ENCODE measurements at regions not wholly inside any gene's neighbourhood (a gene's known extent, or its start where the extent isn't known, plus 50 kb on each side); places are given as distances from the start of the nearest gene placed in this dataset.

GRCh38 chr9:80707120-80707519 is 982.2 kb downstream of the TLE1 start:
- Histone ChIP-seq H2AFZ (ENCODE audit: low read length) (no peak overlapping the region), H3K4me2 (ENCODE audit: low read depth, low read length, poor library complexity, severe bottlenecking) (no peak overlapping the region), H3K79me2 (ENCODE audit: low read length) (no peaks in the 10 kb centered on the region), H3K27me3 (ENCODE audit: low read length) (no peaks in the 10 kb centered on the region), H3K4me1 (ENCODE audit: low read length) (no peaks in the 10 kb centered on the region), H3K9me2 (replicated peaks; ENCODE audit: insufficient read depth, low read length) (no peaks in the 10 kb centered on the region), H3K27ac (ENCODE audit: low read length) (no peak overlapping the region), H3K36me3 (ENCODE audit: insufficient read depth, low read length) (no peaks in the 10 kb centered on the region), H3K4me3 (ENCODE audit: low read length) (no peak overlapping the region), H4K20me1 (ENCODE audit: insufficient read depth, low read depth, low read length) (no peaks in the 10 kb centered on the region), H3K9ac (ENCODE audit: low read length) (no peak overlapping the region), H3K9me3 (ENCODE audit: low read length) (peaks cover 39% of the 10 kb centered on the region)
- DNase-seq: no peak

GRCh38 chr9:80701061-80701460 is 988.3 kb downstream of the TLE1 start:
- H3K9ac ChIP-seq (ENCODE audit: low read length): no peak overlapping the region
- H3K79me2 ChIP-seq (ENCODE audit: low read length): no peaks in the 10 kb centered on the region
- H3K27ac ChIP-seq (ENCODE audit: low read length): no peak overlapping the region
- no peaks in the 10 kb centered on the region for H4K20me1 ChIP-seq (ENCODE audit: insufficient read depth, low read depth, low read length)
- no peak overlapping the region for H2AFZ ChIP-seq (ENCODE audit: low read length)
- H3K4me2 ChIP-seq (ENCODE audit: low read depth, low read length, poor library complexity, severe bottlenecking): no peak overlapping the region
- H3K36me3 ChIP-seq (ENCODE audit: insufficient read depth, low read length): no peaks in the 10 kb centered on the region
- no peak overlapping the region for H3K4me3 ChIP-seq (ENCODE audit: low read length)
- H3K27me3 ChIP-seq (ENCODE audit: low read length): no peaks in the 10 kb centered on the region
- no peaks in the 10 kb centered on the region for H3K9me2 ChIP-seq (replicated peaks; ENCODE audit: insufficient read depth, low read length)
- peaks cover 51% of the 10 kb centered on the region for H3K9me3 ChIP-seq (ENCODE audit: low read length)
- H3K4me1 ChIP-seq (ENCODE audit: low read length): no peaks in the 10 kb centered on the region
- DNase-seq: no peak

- Histone ChIP-seq H3K27me3 (ENCODE audit: low read length) (no peaks in the 10 kb centered on the region), H2AFZ (ENCODE audit: low read length) (no peak overlapping the region), H3K4me3 (ENCODE audit: low read length) (no peak overlapping the region), H3K79me2 (ENCODE audit: low read length) (no peaks in the 10 kb centered on the region), H4K20me1 (ENCODE audit: insufficient read depth, low read depth, low read length) (no peaks in the 10 kb centered on the region), H3K27ac (ENCODE audit: low read length) (no peak overlapping the region), H3K9me3 (ENCODE audit: low read length) (peaks cover 49% of the 10 kb centered on the region), H3K9me2 (replicated peaks; ENCODE audit: insufficient read depth, low read length) (no peaks in the 10 kb centered on the region), H3K4me1 (ENCODE audit: low read length) (no peaks in the 10 kb centered on the region), H3K4me2 (ENCODE audit: low read depth, low read length, poor library complexity, severe bottlenecking) (no peak overlapping the region), H3K9ac (ENCODE audit: low read length) (no peak overlapping the region), H3K36me3 (ENCODE audit: insufficient read depth, low read length) (no peaks in the 10 kb centered on the region)
- DNase-seq: no peak
Measured at GRCh38 chr9:80699511-80699998, 989.8 kb downstream of the TLE1 start.

GRCh38 chr9:80698725-80699410 is 990.5 kb downstream of the TLE1 start:
- Histone ChIP-seq H3K79me2 (ENCODE audit: low read length) (no peaks in the 10 kb centered on the region), H2AFZ (ENCODE audit: low read length) (no peak overlapping the region), H3K27me3 (ENCODE audit: low read length) (no peaks in the 10 kb centered on the region), H3K36me3 (ENCODE audit: insufficient read depth, low read length) (no peaks in the 10 kb centered on the region), H3K4me1 (ENCODE audit: low read length) (no peaks in the 10 kb centered on the region), H4K20me1 (ENCODE audit: insufficient read depth, low read depth, low read length) (no peaks in the 10 kb centered on the region), H3K27ac (ENCODE audit: low read length) (no peak overlapping the region), H3K9me2 (replicated peaks; ENCODE audit: insufficient read depth, low read length) (no peaks in the 10 kb centered on the region), H3K9ac (ENCODE audit: low read length) (no peak overlapping the region), H3K4me3 (ENCODE audit: low read length) (no peak overlapping the region), H3K4me2 (ENCODE audit: low read depth, low read length, poor library complexity, severe bottlenecking) (no peak overlapping the region), H3K9me3 (ENCODE audit: low read length) (peaks cover 48% of the 10 kb centered on the region)
- no peak for DNase-seq

- peaks cover 32% of the 10 kb centered on the region for H3K9me3 ChIP-seq (ENCODE audit: low read length)
- H3K4me3 ChIP-seq (ENCODE audit: low read length): no peak overlapping the region
- no peak for DNase-seq
- H3K36me3 ChIP-seq (ENCODE audit: insufficient read depth, low read length): no peaks in the 10 kb centered on the region
- H4K20me1 ChIP-seq (ENCODE audit: insufficient read depth, low read depth, low read length): no peaks in the 10 kb centered on the region
- no peaks in the 10 kb centered on the region for H3K4me1 ChIP-seq (ENCODE audit: low read length)
- H3K27me3 ChIP-seq (ENCODE audit: low read length): no peaks in the 10 kb centered on the region
- no peak overlapping the region for H3K4me2 ChIP-seq (ENCODE audit: low read depth, low read length, poor library complexity, severe bottlenecking)
- no peaks in the 10 kb centered on the region for H3K9me2 ChIP-seq (replicated peaks; ENCODE audit: insufficient read depth, low read length)
- no peak overlapping the region for H3K27ac ChIP-seq (ENCODE audit: low read length)
- H3K79me2 ChIP-seq (ENCODE audit: low read length): no peaks in the 10 kb centered on the region
- no peak overlapping the region for H2AFZ ChIP-seq (ENCODE audit: low read length)
- H3K9ac ChIP-seq (ENCODE audit: low read length): no peak overlapping the region
Measured at GRCh38 chr9:80692751-80693150, 996.6 kb downstream of the TLE1 start.

- H3K27me3 ChIP-seq (ENCODE audit: low read length): no peaks in the 10 kb centered on the region
- no peak overlapping the region for H3K27ac ChIP-seq (ENCODE audit: low read length)
- no peaks in the 10 kb centered on the region for H3K4me1 ChIP-seq (ENCODE audit: low read length)
- no peak overlapping the region for H3K4me3 ChIP-seq (ENCODE audit: low read length)
- H3K9ac ChIP-seq (ENCODE audit: low read length): no peak overlapping the region
- no peaks in the 10 kb centered on the region for H3K36me3 ChIP-seq (ENCODE audit: insufficient read depth, low read length)
- DNase-seq: no peak
- no peak overlapping the region for H2AFZ ChIP-seq (ENCODE audit: low read length)
- H4K20me1 ChIP-seq (ENCODE audit: insufficient read depth, low read depth, low read length): no peaks in the 10 kb centered on the region
- H3K9me2 ChIP-seq (replicated peaks; ENCODE audit: insufficient read depth, low read length): no peaks in the 10 kb centered on the region
- peaks cover 29% of the 10 kb centered on the region for H3K9me3 ChIP-seq (ENCODE audit: low read length)
- no peaks in the 10 kb centered on the region for H3K79me2 ChIP-seq (ENCODE audit: low read length)
- no peak overlapping the region for H3K4me2 ChIP-seq (ENCODE audit: low read depth, low read length, poor library complexity, severe bottlenecking)
Measured at GRCh38 chr9:80691229-80691628, 998.1 kb downstream of the TLE1 start.

GRCh38 chr9:80690349-80690939 is 998.9 kb downstream of the TLE1 start:
- H3K36me3 ChIP-seq (ENCODE audit: insufficient read depth, low read length): no peaks in the 10 kb centered on the region
- H3K4me1 ChIP-seq (ENCODE audit: low read length): no peaks in the 10 kb centered on the region
- no peak overlapping the region for H3K4me2 ChIP-seq (ENCODE audit: low read depth, low read length, poor library complexity, severe bottlenecking)
- H4K20me1 ChIP-seq (ENCODE audit: insufficient read depth, low read depth, low read length): no peaks in the 10 kb centered on the region
- H3K9ac ChIP-seq (ENCODE audit: low read length): no peak overlapping the region
- peaks cover 33% of the 10 kb centered on the region for H3K9me3 ChIP-seq (ENCODE audit: low read length)
- H3K4me3 ChIP-seq (ENCODE audit: low read length): no peak overlapping the region
- DNase-seq: no peak
- no peaks in the 10 kb centered on the region for H3K27me3 ChIP-seq (ENCODE audit: low read length)
- no peak overlapping the region for H2AFZ ChIP-seq (ENCODE audit: low read length)
- H3K27ac ChIP-seq (ENCODE audit: low read length): no peak overlapping the region
- H3K9me2 ChIP-seq (replicated peaks; ENCODE audit: insufficient read depth, low read length): no peaks in the 10 kb centered on the region
- H3K79me2 ChIP-seq (ENCODE audit: low read length): no peaks in the 10 kb centered on the region

GRCh38 chr9:80679916-80680315 is 1009.4 kb downstream of the TLE1 start:
- Histone ChIP-seq H3K36me3 (ENCODE audit: insufficient read depth, low read length) (no peaks in the 10 kb centered on the region), H3K79me2 (ENCODE audit: low read length) (no peaks in the 10 kb centered on the region), H3K27ac (ENCODE audit: low read length) (no peak overlapping the region), H3K4me3 (ENCODE audit: low read length) (no peak overlapping the region), H3K9me3 (ENCODE audit: low read length) (peaks cover 27% of the 10 kb centered on the region), H3K4me2 (ENCODE audit: low read depth, low read length, poor library complexity, severe bottlenecking) (no peak overlapping the region), H2AFZ (ENCODE audit: low read length) (no peak overlapping the region), H3K9ac (ENCODE audit: low read length) (no peak overlapping the region), H4K20me1 (ENCODE audit: insufficient read depth, low read depth, low read length) (no peaks in the 10 kb centered on the region), H3K4me1 (ENCODE audit: low read length) (no peaks in the 10 kb centered on the region), H3K27me3 (ENCODE audit: low read length) (no peaks in the 10 kb centered on the region), H3K9me2 (replicated peaks; ENCODE audit: insufficient read depth, low read length) (no peaks in the 10 kb centered on the region)
- DNase-seq: no peak

Measured in Karpas-422 (cell line).